ENCODE measurements at regions not wholly inside any gene's neighbourhood (a gene's known extent, or its start where the extent isn't known, plus 50 kb on each side); places are given as distances from the start of the nearest gene placed in this dataset.
A peak's percentile ranks its signal among the peaks of the same experiment; 100 is the strongest.

DNA sequence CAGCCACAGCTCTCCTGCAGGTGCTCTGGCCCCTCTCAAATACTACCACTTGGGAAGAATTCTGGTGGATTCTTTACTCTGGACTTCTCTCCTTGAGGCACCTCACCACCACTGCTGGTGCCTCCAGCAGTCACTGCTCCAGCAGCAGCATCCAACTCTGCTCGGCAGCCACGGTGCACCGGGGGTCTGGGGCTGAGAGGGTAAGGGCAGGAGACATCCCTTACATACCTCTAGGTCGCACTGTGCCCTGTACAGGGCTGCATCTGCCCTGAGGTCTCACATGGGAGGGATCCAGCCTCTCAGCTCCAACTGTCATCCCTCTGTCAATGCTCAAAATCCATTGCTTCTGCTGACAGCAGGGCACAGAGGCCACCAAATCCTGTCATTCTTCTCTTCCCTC lies 588.2 kb downstream of the CDK5RAP2 start:
- DNase-seq: no peak

DNA sequence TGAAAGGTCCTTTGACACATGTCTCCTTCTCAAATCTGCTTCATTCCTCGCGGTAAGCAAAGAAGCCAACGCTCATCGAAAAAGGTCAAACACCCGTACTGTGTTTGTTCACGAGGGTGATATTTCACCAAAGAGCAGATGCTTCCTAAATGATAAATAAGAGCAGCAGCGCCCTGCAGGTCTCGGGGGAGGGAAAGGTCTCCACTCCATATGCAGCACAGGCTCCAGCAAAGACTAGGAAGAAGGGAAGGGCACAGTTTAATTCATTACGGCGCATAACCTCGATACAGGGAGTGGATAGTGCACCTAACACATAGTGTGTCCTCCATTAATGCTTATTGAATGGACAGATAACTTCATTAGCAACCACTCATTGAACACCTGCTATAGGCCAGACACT lies 593.3 kb downstream of the CDK5RAP2 start:
- DNase-seq: no peak

GRCh38 chr9:119986205-119986604 lies 593.8 kb downstream of the CDK5RAP2 start:
- no peak for DNase-seq

DNA sequence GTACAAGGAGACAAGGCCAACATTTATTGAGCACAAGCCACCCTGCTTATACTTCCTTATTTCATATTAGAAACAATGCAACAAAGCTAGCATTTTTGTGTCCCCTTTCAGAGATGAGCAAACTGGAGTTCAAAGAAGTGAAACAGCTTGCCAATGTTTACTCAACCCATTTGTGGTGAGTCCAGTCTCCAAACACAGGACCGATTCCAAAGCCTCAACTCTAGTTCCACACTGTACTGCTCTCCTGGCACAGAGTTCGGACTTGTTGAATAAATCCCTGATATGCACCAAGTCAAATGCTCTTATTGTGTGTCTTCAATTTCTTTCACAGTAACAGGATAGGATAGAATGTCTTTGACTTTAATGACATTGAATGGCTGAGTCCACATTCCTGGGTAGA lies 604.8 kb upstream of the BRINP1 start:
- DNase-seq: no peak

DNA sequence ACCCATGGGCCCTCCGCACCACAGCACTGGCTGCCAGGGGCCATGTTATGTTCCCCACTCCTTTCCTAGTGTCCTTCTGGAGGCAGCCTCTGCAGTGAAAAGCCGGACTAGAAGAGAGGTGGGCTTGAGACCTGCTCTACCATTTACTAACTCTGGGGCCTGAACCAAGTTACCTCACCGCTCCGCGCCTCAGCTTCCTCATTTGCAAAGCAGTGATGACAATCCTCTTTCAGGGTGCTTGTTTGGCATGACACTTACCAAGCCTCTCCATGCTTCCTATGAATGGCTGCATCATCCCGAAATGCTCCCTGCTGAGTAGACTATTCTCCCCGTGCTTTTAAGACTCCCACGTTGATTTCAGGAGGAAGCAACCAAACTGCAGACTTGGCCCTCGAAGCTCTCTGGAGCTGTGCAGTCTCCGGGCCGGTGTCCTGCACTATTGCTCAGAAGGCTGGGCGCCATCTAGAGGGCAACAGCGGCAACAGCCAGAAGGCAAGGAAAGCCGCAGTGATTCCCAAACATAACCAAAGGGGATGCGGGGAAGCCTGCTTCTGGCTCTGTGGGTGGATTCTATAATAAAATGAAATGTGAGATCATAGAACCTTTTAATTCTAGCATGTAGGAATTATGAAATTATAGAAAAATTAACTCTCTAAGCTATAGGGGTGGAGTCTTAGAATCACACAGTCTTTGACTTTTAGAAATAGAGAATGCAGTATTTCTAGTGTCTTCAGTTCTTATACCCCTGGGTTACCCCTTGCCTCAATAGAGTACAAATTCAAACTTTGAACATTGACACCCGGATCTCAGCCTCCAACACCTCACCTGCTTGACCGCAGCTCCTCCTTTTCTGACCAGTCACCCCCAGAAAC lies 599.8 kb upstream of the BRINP1 start:
- peak; percentile 65 for DNase-seq

GRCh38 chr9:119967867-119968535 lies 598.8 kb upstream of the BRINP1 start:
- no peak for DNase-seq

- peak; percentile 20 for DNase-seq
Measured at GRCh38 chr9:119963798-119964372, 594.6 kb upstream of the BRINP1 start.

DNA sequence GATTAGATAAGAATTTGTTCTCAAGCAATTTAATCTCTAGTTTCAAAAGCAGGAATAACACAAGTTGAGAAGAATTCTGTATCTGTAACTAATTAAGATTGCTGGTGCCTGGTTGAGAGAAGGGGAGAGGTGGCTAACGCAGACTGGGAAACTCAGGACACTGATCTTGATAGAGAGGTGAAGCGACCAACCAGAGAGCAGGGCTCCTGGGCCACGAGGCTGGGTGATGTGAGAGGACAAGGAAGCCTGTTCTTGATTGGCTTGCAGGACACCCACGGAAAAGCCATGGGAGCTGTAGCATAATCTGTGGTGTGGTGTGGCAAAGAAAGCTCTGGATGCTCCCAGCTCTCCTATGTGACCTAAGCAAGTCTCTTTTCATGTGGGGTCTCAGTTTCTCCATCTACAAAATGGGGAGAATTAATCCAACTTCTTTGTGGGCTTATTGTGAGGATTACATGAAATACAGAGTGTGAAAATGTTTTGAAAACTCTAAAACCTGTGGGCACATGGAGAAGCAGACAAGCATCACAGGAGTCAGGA lies 594.1 kb upstream of the BRINP1 start:
- DNase-seq: no peak

GRCh38 chr9:119961774-119962424 lies 592.7 kb upstream of the BRINP1 start:
- peak; percentile 47 for DNase-seq

DNA sequence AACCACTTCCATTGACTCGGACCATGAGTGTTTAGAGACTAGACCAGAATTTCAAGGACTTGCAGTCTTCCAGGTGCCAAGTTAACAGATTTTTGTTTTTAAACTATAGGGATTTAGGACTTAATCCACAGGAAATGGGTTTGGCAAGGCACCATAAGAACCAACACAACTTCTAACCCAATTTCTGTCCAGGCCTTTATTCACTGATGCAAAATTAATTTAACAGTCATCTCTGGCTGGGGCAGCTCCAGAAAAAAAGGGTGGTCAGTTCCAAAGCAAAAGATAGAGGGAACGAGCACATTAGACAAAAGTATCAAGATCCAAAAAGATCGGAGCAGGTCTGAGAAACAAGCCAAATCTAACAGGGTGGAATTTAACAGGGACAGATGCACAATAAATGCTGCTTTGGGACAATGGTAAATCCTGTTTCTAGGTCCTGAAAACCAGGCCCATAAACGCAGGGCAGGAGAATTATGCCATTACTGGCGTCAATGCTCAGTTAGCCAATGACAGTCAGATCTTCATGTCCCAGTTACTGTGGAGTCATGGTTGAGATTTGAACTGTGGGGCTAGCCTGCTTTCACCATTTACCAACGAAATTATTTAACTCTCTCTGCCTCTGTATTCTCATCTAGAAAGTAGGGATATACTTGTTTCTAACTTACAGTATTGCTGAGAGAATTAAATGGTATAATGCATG lies 590.8 kb upstream of the BRINP1 start:
- no peak for DNase-seq

GRCh38 chr9:119956111-119956510 lies 586.9 kb upstream of the BRINP1 start:
- no peak for DNase-seq

GRCh38 chr9:119955276-119955675 lies 586.0 kb upstream of the BRINP1 start:
- DNase-seq: no peak

DNA sequence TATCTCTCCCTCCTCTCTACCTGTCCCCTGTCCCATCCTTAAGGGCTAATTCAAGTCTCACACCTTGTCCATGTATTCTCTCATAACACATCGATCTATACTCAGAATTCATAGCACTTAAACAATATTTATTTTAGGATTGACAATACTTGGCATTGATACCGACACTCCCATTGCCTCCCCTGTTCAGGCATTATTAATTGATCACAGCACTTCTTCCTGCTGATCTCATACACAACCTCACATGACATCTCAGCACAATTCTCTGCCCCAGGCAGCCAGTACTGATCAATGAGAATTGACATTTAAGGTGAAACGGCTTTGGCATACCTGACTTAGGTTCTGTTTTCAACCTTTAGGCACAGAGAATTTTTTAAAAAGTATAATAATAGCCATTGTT lies 582.4 kb upstream of the BRINP1 start:
- DNase-seq: no peak

DNA sequence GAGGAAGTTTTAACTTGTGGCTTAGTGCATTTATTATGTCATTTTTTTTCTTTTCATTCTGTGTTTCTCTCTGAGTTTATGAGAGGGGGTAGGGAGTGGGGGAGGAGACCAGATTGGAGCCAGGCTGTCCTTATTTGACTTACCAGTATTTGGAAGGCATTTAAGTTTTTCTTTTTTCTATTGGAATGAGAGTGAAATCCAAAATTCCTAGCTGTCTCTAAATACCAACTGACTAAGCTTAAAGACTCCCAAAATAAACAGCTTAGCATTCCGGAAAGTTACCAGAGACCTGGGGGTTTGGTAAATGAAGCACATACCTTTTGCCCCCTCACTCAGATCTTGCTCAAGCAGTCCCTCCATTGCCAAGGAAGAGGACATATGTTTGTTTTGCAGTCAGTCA lies 581.9 kb upstream of the BRINP1 start:
- DNase-seq: no peak

- no peak for DNase-seq
Measured at GRCh38 chr9:119945686-119946085, 576.5 kb upstream of the BRINP1 start.

DNA sequence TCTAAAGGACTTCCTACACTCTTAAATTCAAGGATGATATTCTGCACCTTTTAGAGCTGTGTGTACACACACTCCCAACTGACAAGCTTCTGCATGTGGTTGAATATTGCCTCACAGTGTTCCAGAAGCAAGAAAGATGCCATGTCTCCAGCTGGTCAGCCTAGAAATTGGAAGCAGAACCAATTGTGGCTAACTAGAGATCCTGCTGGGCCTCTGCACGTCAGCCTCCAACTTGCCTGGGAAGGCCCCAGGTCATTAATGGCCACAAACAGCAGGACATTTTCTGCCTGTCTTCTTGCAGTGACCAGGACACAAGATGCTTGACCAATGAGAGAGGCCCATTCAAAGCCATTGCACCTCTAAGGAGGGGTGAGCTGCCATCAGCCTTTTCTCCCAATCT lies 571.9 kb upstream of the BRINP1 start:
- DNase-seq: no peak

DNA sequence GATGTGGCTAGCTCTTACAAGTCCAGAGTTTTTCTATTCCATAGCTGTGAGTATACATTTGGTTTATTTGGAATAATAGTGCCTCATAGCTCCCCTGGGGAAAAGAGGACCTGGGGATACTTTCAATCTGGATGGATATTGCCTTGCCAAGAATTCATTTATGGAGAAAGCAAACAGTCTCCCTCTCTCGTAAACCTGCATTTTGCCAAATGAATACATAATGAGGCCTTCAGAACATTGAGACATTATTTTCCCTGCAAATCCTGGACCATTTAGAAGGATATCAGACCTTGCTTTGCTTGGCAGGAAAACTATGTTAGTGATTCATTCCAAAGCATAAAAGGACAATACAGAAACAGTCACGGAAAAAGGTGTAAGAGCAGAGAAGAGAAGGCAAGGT lies 569.6 kb upstream of the BRINP1 start:
- no peak for DNase-seq

GRCh38 chr9:119934497-119934896 lies 565.3 kb upstream of the BRINP1 start:
- no peak for DNase-seq

DNA sequence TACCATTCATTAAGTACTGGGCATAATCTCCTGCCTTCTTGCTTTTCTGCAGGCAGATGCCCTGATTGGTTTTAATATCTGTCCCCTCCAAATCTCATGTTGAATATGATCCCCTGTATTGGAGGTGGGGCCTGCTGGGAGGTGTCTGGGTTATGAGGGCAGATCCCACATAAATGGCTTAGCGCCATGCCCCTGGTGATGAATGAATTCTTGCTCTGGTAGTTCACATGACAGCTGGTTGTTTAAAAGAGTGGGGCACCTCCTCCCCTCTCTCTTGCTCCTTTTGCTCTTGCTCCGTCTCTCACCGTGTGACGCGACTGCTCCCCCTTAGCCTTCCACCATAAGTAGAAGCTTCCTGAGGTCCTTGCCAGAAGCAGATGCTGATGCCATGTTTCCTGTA lies 564.0 kb upstream of the BRINP1 start:
- DNase-seq: no peak

GRCh38 chr9:119924736-119925135 lies 555.5 kb upstream of the BRINP1 start:
- DNase-seq: no peak

DNA sequence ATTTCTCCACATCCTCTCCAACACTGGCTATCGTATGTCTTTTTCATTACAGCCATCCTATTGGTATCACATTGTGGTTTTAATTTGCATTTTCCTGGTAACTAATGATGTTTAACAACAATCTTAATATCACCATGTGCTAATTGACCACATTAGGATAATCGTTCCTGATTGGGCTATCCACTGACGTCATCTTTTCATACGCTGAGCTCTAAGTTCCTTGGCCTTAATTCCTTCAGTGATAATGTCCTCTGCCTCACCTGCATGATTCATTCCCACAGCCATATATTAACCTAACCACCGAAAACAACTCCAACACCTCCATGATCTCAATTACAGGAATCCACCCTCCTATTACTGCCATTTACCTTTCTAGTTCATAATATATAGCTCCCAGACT lies 547.9 kb upstream of the BRINP1 start:
- no peak for DNase-seq

GRCh38 chr9:119907056-119907455 lies 537.8 kb upstream of the BRINP1 start:
- no peak for DNase-seq

DNA sequence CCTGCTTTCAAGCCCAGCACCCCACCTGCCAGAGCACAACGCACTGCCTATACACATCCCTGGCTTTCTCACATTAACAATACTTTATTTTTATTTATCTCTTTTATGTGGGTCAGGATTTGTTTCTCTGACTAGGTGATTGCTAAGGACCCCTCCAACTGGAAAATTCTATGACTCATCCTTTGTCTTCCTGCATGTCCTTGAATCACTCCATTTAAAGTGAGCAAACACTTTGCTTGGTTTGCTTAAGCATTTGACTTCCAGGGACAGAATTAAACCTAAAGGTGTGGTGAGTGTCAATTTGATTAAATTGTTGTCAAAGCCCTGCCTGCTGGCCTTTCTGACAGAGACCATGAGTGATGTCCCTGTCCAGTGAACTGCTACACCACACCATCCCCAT lies 536.5 kb upstream of the BRINP1 start:
- no peak for DNase-seq

Data from 8988T (cell line).